Kidney (tissue), 13 donors: ENCODE measurements at regions not wholly inside any gene's neighbourhood (a gene's known extent, or its start where the extent isn't known, plus 50 kb on each side); places are given as distances from the start of the nearest gene placed in this dataset.

ENCODE experiments used
- DNase-seq, 5 donors: peaks; one replicate each; pipeline ENCODE4 v3.0.0-alpha.2; 2013 to 2020
- FAIRE-seq: peaks from 2 replicates; lab custom pipeline; 2012; peaks lifted over from hg19 to GRCh38; lab: Jason Lieb, UNC
- H3K27ac ChIP-seq, 2 donors: one replicate each; pipeline ENCODE4 v1.7.0; 2013; ENCODE audit warnings: low read depth in 2 of 2, low read length in 2 of 2, inconsistent platforms in 1 of 2
- H3K27me3 ChIP-seq: one replicate; pipeline ENCODE4 v1.7.1; 2013; ENCODE audit warnings: low read length, inconsistent platforms; ENCODE audit not compliant: control insufficient read depth, insufficient read depth
- H3K36me3 ChIP-seq, 3 donors: one replicate each; pipeline versions ENCODE4 v1.7.0 to v1.7.1; 2013; ENCODE audit warnings: low read length in 3 of 3, control low read depth in 1 of 3, inconsistent platforms in 1 of 3; ENCODE audit not compliant: insufficient read depth in 3 of 3, control insufficient read depth in 2 of 3
- H3K4me1 ChIP-seq, 3 donors: one replicate each; pipeline versions ENCODE4 v1.7.0 to v1.7.1; 2013; ENCODE audit warnings: low read length in 3 of 3, inconsistent platforms in 1 of 3, low read depth in 1 of 3; ENCODE audit not compliant: control insufficient read depth in 2 of 3, insufficient read depth in 2 of 3
- H3K4me3 ChIP-seq, 3 donors: one replicate each; pipeline versions ENCODE4 v1.7.0 to v1.8.1; 2013; ENCODE audit warnings: low read length in 3 of 3, control low read depth in 1 of 3, inconsistent platforms in 1 of 3
- H3K9ac ChIP-seq, 3 donors: one replicate each; pipeline versions ENCODE4 v1.7.0 to v1.7.1; 2013; ENCODE audit warnings: low read length in 3 of 3, control low read depth in 1 of 3, inconsistent platforms in 1 of 3
- H3K9me3 ChIP-seq, 3 donors: one replicate each; pipeline versions ENCODE4 v1.7.0 to v1.7.1; 2013; ENCODE audit warnings: low read length in 3 of 3, control low read depth in 1 of 3, inconsistent platforms in 1 of 3; ENCODE audit not compliant: control insufficient read depth in 2 of 3, insufficient read depth in 1 of 3
- intact Hi-C: fragments of 100-400 bp; cut with DNase I; formaldehyde crosslinking; loops from one replicate; pipeline ENCODE4 v1.11.1; 2022
- TF ChIP-seq, protein P1 (sequence below): IDR thresholded peaks from 3 replicates; pipeline ENCODE4 v1.5.1; 2012; ENCODE audit warnings: mild to moderate bottlenecking, moderate library complexity, borderline replicate concordance; ENCODE audit not compliant: insufficient read depth; ENCODE audit errors: extremely low read depth
- donor health status: control.
- donor health status: control.
- donor health status: control.
- donor health status: control.
- donor health status: control.
- donor health status: DM: yes; HTN: yes; CAD: no.
- donor health status: Normal renal cell carcinoma (clear cell type).

DNA sequence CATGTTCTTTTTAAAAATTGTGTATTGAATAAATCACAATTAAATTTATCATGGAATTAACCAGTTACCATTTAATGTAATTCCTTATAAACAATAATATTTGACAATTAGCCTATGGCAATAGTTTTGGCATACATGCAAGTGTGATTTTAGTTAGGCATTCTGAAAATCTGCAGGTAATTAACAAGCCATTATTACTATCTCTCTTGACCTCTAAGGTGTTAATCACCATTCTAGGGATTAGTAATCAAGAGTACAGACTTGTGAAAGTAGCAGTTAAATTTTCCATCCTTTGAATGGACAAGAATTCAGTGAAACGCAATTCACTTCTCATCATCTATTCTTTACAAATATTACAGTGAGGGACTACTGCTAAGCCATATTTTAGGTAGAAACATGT is 127.7 kb upstream of the CHST9 start:
- H3K4me3 ChIP-seq = no peak overlapping the region
- no peaks in the 10 kb centered on the region for H3K4me1 ChIP-seq
- intact Hi-C loops = no loop called here
- DNase-seq (no peak), FAIRE-seq (no peak)
- H3K36me3 ChIP-seq = no peaks in the 10 kb centered on the region
- H3K27me3 ChIP-seq = no peaks in the 10 kb centered on the region
- no peak overlapping the region for H3K9ac ChIP-seq
- no peaks in the 10 kb centered on the region for H3K9me3 ChIP-seq
- no peak overlapping the region for H3K27ac ChIP-seq
- TF ChIP-seq, protein P1, sequence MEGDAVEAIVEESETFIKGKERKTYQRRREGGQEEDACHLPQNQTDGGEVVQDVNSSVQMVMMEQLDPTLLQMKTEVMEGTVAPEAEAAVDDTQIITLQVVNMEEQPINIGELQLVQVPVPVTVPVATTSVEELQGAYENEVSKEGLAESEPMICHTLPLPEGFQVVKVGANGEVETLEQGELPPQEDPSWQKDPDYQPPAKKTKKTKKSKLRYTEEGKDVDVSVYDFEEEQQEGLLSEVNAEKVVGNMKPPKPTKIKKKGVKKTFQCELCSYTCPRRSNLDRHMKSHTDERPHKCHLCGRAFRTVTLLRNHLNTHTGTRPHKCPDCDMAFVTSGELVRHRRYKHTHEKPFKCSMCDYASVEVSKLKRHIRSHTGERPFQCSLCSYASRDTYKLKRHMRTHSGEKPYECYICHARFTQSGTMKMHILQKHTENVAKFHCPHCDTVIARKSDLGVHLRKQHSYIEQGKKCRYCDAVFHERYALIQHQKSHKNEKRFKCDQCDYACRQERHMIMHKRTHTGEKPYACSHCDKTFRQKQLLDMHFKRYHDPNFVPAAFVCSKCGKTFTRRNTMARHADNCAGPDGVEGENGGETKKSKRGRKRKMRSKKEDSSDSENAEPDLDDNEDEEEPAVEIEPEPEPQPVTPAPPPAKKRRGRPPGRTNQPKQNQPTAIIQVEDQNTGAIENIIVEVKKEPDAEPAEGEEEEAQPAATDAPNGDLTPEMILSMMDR = no peak

DNA sequence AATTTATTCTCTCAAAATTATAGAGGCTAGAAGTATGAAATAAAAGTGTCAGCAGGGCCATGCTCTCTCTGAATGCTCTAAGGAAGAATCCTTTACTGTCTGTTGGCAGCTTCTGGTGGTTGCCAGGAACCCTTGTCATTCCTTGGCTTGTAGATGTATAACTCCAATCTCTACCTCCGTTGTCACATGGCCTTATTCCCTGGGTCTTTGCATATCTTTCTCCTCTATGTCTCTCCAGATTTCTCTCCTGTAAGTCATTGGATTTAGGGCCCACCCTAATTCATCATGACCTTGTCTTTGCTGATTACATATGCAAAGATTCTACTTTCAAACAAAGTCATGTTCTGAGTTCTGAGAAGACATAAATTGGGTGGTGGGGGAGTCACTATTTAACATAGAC is 127.0 kb upstream of the CHST9 start:
- no peak overlapping the region for H3K4me3 ChIP-seq
- H3K9me3 ChIP-seq = no peaks in the 10 kb centered on the region
- TF ChIP-seq, protein P1 = no peak
- H3K4me1 ChIP-seq = no peaks in the 10 kb centered on the region
- H3K27ac ChIP-seq = no peak overlapping the region
- DNase-seq (no peak), FAIRE-seq (no peak)
- intact Hi-C loops = no loop called here
- H3K9ac ChIP-seq = no peak overlapping the region
- no peaks in the 10 kb centered on the region for H3K27me3 ChIP-seq
- no peaks in the 10 kb centered on the region for H3K36me3 ChIP-seq

DNA sequence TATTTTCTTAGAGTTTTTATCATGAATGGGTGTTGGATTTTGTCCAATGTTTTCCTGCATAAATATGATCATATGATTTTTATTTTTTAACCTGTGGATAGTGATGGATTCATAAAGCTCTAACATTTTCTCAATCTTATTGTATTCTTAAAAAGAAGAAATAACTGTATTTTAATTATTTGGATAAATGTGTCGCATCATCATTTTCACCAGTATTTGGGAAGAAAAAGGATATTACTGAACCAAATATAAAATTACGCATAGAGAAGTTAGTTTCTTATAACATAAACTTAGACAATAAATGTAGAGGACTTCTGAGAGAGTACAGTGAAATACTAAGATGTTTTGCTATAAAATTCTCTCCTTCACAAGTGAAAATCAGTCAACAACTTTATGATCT is 126.0 kb upstream of the CHST9 start:
- Histone ChIP-seq H3K27ac (no peak overlapping the region), H3K4me3 (no peak overlapping the region), H3K27me3 (no peaks in the 10 kb centered on the region), H3K9ac (no peak overlapping the region), H3K4me1 (no peaks in the 10 kb centered on the region), H3K9me3 (no peaks in the 10 kb centered on the region), H3K36me3 (no peaks in the 10 kb centered on the region)
- TF ChIP-seq, protein P1 = no peak
- DNase-seq (no peak), FAIRE-seq (no peak)
- intact Hi-C loops = no loop called here
